Activated naive CD8-positive, alpha-beta T cell treated with anti-CD3 and anti-CD28 coated beads, Interleukin-2, amount 10 ng/mL, durations not matched to agents 7 days and 5 days (primary cell): ENCODE measurements at regions not wholly inside any gene's neighbourhood (a gene's known extent, or its start where the extent isn't known, plus 50 kb on each side); places are given as distances from the start of the nearest gene placed in this dataset.
"Not testable (repeated sequence)": the region's sequence is repeated elsewhere in the genome, so short reads cannot be mapped to it uniquely, and the experiment has no call there.

ENCODE experiments used
- ATAC-seq: fragments of 150-1000 bp; cut with Tn5 transposase; one replicate; pipeline ENCODE4 v1.10.0; 2021; ENCODE audit warnings: low read depth, moderate library complexity
- POLR2A ChIA-PET: fragments of 350-600 bp; sonication (Branson Sonifier 250); formaldehyde crosslinking; loops from one replicate; lab custom pipeline; 2021; ENCODE audit warnings: antibody characterized with exemption; lab: Charles Lee
- DNase-seq: peaks from one replicate; pipeline ENCODE4 v3.0.0; 2021
- H3K27ac Mint-ChIP-seq: one replicate; pipeline ENCODE4 v1.8.0; 2022; ENCODE audit warnings: mild to moderate bottlenecking, mixed read lengths
- H3K27me3 Mint-ChIP-seq: one replicate; pipeline ENCODE4 v1.8.0; 2022; ENCODE audit warnings: mild to moderate bottlenecking, moderate library complexity, mixed read lengths
- H3K36me3 Mint-ChIP-seq: one replicate; pipeline ENCODE4 v1.8.0; 2021; ENCODE audit warnings: mild to moderate bottlenecking, mixed read lengths
- H3K4me1 Mint-ChIP-seq: one replicate; pipeline ENCODE4 v1.8.0; 2021; ENCODE audit warnings: mixed read lengths
- H3K4me3 Mint-ChIP-seq: one replicate; pipeline ENCODE4 v1.8.0; 2022; ENCODE audit warnings: mild to moderate bottlenecking, moderate library complexity, mixed read lengths
- H3K9me3 Mint-ChIP-seq: one replicate; pipeline ENCODE4 v1.8.0; 2021; ENCODE audit warnings: mixed read lengths

DNA sequence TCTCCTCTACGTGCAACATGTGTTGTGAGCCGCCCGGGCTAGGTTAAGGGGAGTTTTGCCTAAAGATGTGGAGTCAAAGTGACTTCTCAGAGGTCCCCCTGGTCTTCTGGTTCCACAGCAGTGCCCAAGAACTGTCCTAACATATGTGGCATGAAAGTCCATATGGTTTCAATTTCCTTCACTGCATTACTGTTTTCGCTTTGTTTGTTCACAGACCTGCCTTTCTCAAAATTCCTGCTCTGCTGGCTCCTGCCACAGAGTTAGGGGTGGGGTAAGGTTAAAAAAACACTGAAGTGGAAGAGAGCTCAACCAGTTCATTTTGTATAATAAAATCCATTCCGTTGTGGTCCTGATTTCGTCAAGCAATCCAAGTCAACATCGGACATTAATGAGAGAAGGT is 289.4 kb downstream of the DMAC1 start:
- no peak for DNase-seq
- H3K27me3 Mint-ChIP-seq, result peaks cover 9% of the 10 kb centered on the region
- POLR2A ChIA-PET, result no interaction called here
- no peak overlapping the region for H3K27ac Mint-ChIP-seq
- ATAC-seq, result no peak
- H3K4me1 Mint-ChIP-seq, result no peaks in the 10 kb centered on the region
- H3K36me3 Mint-ChIP-seq, result no peaks in the 10 kb centered on the region
- no peak overlapping the region for H3K4me3 Mint-ChIP-seq
- peaks cover 1% of the 10 kb centered on the region for H3K9me3 Mint-ChIP-seq

GRCh38 chr9:7509576-7510145 is 289.9 kb downstream of the DMAC1 start:
- H3K4me3 Mint-ChIP-seq, result no peak overlapping the region
- H3K27me3 Mint-ChIP-seq, result peaks cover 9% of the 10 kb centered on the region
- no peak overlapping the region for H3K27ac Mint-ChIP-seq
- no peak for DNase-seq
- peaks cover 1% of the 10 kb centered on the region for H3K9me3 Mint-ChIP-seq
- H3K36me3 Mint-ChIP-seq, result no peaks in the 10 kb centered on the region
- no peaks in the 10 kb centered on the region for H3K4me1 Mint-ChIP-seq
- ATAC-seq, result no peak
- POLR2A ChIA-PET, result no interaction called here

GRCh38 chr9:7508516-7508915 is 291.1 kb downstream of the DMAC1 start:
- ATAC-seq, result no peak
- Mint-ChIP-seq H3K36me3 (no peaks in the 10 kb centered on the region), H3K27ac (no peak overlapping the region), H3K4me3 (no peak overlapping the region), H3K27me3 (peaks cover 3% of the 10 kb centered on the region), H3K9me3 (peaks cover 1% of the 10 kb centered on the region), H3K4me1 (no peaks in the 10 kb centered on the region)
- POLR2A ChIA-PET, result no interaction called here
- DNase-seq, result no peak

- Mint-ChIP-seq H3K4me3 (no peak overlapping the region), H3K36me3 (no peaks in the 10 kb centered on the region), H3K27me3 (peaks cover 3% of the 10 kb centered on the region), H3K9me3 (peaks cover 1% of the 10 kb centered on the region), H3K27ac (no peak overlapping the region), H3K4me1 (no peaks in the 10 kb centered on the region)
- DNase-seq (no peak), ATAC-seq (no peak)
- POLR2A ChIA-PET, result no interaction called here
These were observed 291.9 kb downstream of the DMAC1 start for GRCh38 chr9:7507566-7508270.

- Mint-ChIP-seq H3K27ac (no peak overlapping the region), H3K9me3 (peaks cover 1% of the 10 kb centered on the region), H3K4me1 (no peaks in the 10 kb centered on the region), H3K36me3 (no peaks in the 10 kb centered on the region), H3K4me3 (no peak overlapping the region), H3K27me3 (peaks cover 3% of the 10 kb centered on the region)
- POLR2A ChIA-PET, result no interaction called here
- ATAC-seq (no peak), DNase-seq (no peak)
These were observed 292.6 kb downstream of the DMAC1 start for GRCh38 chr9:7507026-7507425.

DNA sequence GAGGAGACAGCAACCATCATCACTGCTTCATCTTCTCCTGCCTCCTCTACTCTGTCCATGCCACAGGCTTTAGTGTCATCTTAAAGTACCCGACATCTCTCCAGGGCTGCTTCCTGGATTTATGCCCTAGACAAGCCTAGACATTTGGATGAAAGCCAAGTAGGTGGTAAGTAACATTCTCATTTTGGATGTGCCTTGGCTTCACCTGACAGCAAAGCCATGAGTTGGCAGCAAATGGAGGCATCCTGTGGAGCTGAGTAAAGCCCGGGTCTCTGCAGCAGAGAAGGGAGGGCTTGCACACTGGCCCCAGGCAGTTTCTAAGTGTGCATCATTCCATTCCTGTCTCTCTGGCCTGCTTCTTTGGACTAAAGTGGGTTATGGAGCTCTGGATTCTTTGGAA is 299.1 kb downstream of the DMAC1 start:
- ATAC-seq (no peak), DNase-seq (no peak)
- Mint-ChIP-seq H3K27me3 (peaks cover 14% of the 10 kb centered on the region), H3K27ac (no peak overlapping the region), H3K36me3 (no peaks in the 10 kb centered on the region), H3K4me3 (no peak overlapping the region), H3K4me1 (no peaks in the 10 kb centered on the region), H3K9me3 (peaks cover 1% of the 10 kb centered on the region)
- POLR2A ChIA-PET, result no interaction called here

DNA sequence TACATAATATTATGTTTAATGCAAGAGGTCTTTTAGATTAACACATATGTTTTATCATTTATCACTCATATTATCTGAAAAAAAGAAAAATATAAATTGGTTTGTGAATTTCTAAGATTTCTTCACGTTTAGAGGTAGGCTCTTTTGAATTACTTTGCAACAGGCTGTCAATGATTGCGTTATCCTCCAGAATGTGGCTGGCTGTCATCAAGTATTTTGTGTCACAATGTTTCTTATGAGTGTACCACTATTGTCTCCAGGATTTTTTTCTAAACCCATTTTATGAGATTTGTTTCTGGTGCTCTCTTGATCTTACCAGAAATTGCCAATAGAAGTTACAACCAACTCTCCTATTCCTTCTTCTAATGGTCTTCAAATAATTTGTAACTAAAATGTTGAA is 307.9 kb downstream of the DMAC1 start:
- H3K9me3 Mint-ChIP-seq, result peaks cover 3% of the 10 kb centered on the region
- POLR2A ChIA-PET, result no interaction called here
- no peaks in the 10 kb centered on the region for H3K36me3 Mint-ChIP-seq
- no peak overlapping the region for H3K4me3 Mint-ChIP-seq
- ATAC-seq (no peak), DNase-seq (no peak)
- no peaks in the 10 kb centered on the region for H3K4me1 Mint-ChIP-seq
- H3K27me3 Mint-ChIP-seq, result peaks cover 6% of the 10 kb centered on the region
- H3K27ac Mint-ChIP-seq, result no peak overlapping the region

DNA sequence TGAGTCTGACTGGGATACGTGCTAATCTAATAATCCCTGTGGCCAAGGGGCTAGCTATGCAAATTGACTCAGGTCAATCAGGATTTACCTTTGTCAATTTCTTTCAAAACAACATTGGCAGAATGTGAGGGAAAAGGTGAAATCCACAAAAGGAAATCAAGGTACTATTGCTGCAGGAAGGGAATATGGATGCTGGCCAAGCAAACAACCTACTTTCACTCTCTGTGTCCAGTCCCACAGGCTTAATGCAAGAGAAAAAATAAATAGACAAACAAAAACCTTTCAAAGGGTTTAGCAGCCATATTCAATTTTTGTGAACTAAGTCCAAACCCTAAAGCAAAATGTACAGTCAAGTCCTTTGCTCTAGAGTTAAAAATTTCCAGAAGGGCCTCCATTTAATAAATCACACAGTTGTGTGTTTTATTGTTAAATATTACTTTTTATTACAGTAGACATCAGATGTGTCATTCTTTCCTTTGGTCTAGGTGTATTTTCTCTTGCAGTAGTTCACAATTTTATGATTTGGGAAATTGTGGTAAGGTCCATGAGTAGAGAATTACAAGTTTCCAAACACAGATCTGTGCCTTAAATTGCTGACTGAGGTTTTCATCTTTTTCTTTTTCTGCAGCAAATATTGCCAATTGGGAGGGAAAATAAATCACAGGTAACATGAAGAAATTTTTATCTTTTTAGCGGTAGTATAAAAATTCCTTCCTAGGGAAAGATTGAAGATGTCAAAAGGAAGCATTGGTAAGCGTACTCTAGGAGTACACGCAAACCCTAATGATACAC is 309.1 kb downstream of the DMAC1 start:
- POLR2A ChIA-PET, result no interaction called here
- H3K27me3 Mint-ChIP-seq, result no peaks in the 10 kb centered on the region
- H3K27ac Mint-ChIP-seq, result no peak overlapping the region
- H3K4me3 Mint-ChIP-seq, result no peak overlapping the region
- H3K9me3 Mint-ChIP-seq, result peaks cover 3% of the 10 kb centered on the region
- H3K36me3 Mint-ChIP-seq, result no peaks in the 10 kb centered on the region
- ATAC-seq, result no peak
- H3K4me1 Mint-ChIP-seq, result no peaks in the 10 kb centered on the region
- DNase-seq, result no peak

DNA sequence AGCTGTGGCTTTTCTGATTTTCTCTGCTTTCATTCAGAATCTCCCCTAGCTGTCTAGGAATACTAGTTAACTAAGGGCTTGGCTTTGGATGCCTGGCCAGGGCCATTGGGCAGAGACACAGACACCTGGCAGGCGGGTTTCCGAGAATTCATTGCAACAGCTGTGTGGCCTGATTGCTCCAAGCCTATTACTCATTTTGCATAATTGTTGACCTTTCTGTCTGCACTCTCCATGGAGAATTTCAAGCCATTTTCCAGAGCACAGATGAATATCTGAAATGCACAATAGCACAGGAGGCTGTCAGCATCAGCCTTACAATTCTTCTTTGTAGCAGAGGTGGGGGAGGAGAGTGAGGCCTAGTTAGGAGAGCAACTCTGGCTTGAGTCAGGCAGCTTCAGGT is 310.5 kb downstream of the DMAC1 start:
- Mint-ChIP-seq H3K36me3 (no peaks in the 10 kb centered on the region), H3K27ac (no peak overlapping the region), H3K9me3 (peaks cover 3% of the 10 kb centered on the region), H3K27me3 (peaks cover 2% of the 10 kb centered on the region), H3K4me1 (no peaks in the 10 kb centered on the region), H3K4me3 (no peak overlapping the region)
- no peak for ATAC-seq
- POLR2A ChIA-PET, result no interaction called here
- DNase-seq, result no peak

DNA sequence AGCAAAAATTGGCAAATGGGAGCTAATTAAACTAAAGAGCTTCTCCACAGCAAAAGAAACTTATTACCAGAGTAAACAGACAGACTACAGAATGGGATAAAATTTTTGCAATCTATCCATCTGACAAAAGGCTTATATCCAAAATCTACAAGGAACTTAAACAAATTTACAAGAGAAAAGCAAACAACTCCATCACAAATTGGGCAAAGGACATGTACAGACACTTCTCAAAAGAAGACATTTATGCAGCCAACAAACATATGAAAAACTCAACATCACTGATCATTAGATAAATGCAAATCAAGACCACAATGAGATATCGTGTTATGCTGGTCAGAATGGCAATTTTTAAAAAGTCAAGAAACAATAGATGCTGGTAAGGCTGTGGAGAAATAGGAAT is 315.6 kb downstream of the DMAC1 start:
- H3K36me3 Mint-ChIP-seq, H3K27me3 Mint-ChIP-seq, DNase-seq, H3K27ac Mint-ChIP-seq, H3K9me3 Mint-ChIP-seq, POLR2A ChIA-PET, H3K4me1 Mint-ChIP-seq, ATAC-seq, H3K4me3 Mint-ChIP-seq: not testable (repeated sequence)

DNA sequence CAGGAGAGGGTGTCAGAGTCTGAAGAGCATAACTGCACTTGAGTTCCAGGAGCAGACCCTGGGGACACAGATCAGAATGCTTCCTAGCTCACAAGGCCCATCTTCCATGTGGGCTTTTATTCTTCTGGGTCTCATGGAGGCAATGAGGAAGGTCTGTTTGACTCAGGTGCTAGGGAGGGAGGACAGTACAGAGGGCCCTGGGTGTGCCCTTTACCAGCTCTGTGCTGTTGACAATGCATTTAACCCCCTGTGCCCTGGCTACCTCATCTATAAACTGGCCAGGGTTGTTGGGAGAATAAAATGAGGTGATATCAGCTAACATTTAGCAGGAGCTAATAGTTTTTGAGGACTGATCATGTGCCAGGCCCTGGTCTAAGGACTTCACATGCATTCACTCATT is 318.0 kb downstream of the DMAC1 start:
- ATAC-seq (no peak), DNase-seq (no peak)
- H3K36me3 Mint-ChIP-seq, result no peaks in the 10 kb centered on the region
- POLR2A ChIA-PET, result no interaction called here
- no peak overlapping the region for H3K27ac Mint-ChIP-seq
- no peaks in the 10 kb centered on the region for H3K9me3 Mint-ChIP-seq
- H3K4me1 Mint-ChIP-seq, result no peaks in the 10 kb centered on the region
- H3K27me3 Mint-ChIP-seq, result peaks cover 9% of the 10 kb centered on the region
- no peak overlapping the region for H3K4me3 Mint-ChIP-seq

GRCh38 chr9:7479300-7479699 is 320.3 kb downstream of the DMAC1 start:
- no peak overlapping the region for H3K27ac Mint-ChIP-seq
- POLR2A ChIA-PET, result no interaction called here
- H3K36me3 Mint-ChIP-seq, result no peaks in the 10 kb centered on the region
- no peaks in the 10 kb centered on the region for H3K4me1 Mint-ChIP-seq
- ATAC-seq (no peak), DNase-seq (no peak)
- H3K4me3 Mint-ChIP-seq, result no peak overlapping the region
- no peaks in the 10 kb centered on the region for H3K9me3 Mint-ChIP-seq
- H3K27me3 Mint-ChIP-seq, result peaks cover 9% of the 10 kb centered on the region

GRCh38 chr9:7478646-7479045 is 320.9 kb downstream of the DMAC1 start:
- H3K36me3 Mint-ChIP-seq, result no peaks in the 10 kb centered on the region

GRCh38 chr9:7467186-7467585 is 332.4 kb downstream of the DMAC1 start:
- peaks cover 13% of the 10 kb centered on the region for H3K27me3 Mint-ChIP-seq
- ATAC-seq, result no peak
- no peaks in the 10 kb centered on the region for H3K9me3 Mint-ChIP-seq
- no peak for DNase-seq
- POLR2A ChIA-PET, result no interaction called here
- peaks cover 1% of the 10 kb centered on the region for H3K4me1 Mint-ChIP-seq
- no peaks in the 10 kb centered on the region for H3K36me3 Mint-ChIP-seq
- no peak overlapping the region for H3K27ac Mint-ChIP-seq
- no peak overlapping the region for H3K4me3 Mint-ChIP-seq

More at GRCh38 chr9:7478646-7479045, 320.9 kb downstream of the DMAC1 start:
- Mint-ChIP-seq H3K9me3 (no peaks in the 10 kb centered on the region), H3K27me3 (peaks cover 4% of the 10 kb centered on the region), H3K27ac (no peak overlapping the region), H3K4me3 (no peak overlapping the region), H3K4me1 (no peaks in the 10 kb centered on the region)
- POLR2A ChIA-PET, result no interaction called here
- DNase-seq, result no peak
- ATAC-seq, result no peak
